Fibroblast of skin of right biceps (primary cell): ENCODE measurements at regions not wholly inside any gene's neighbourhood (a gene's known extent, or its start where the extent isn't known, plus 50 kb on each side); places are given as distances from the start of the nearest gene placed in this dataset.

Experiments
- DNase-seq: peaks from one replicate; pipeline ENCODE4 v3.0.0-alpha.2; 2013

GRCh38 chr13:53885997-53886396 is 857.4 kb downstream of the OLFM4 start:
- no peak for DNase-seq

- no peak for DNase-seq
Measured at GRCh38 chr13:53890696-53891095, 862.1 kb downstream of the OLFM4 start.

- DNase-seq = no peak
Measured at GRCh38 chr13:53901593-53901992, 873.0 kb downstream of the OLFM4 start.

GRCh38 chr13:53907891-53908290 is 879.3 kb downstream of the OLFM4 start:
- no peak for DNase-seq

- DNase-seq = no peak
Measured at GRCh38 chr13:53920916-53921315, 892.3 kb downstream of the OLFM4 start.

- no peak for DNase-seq
Measured at GRCh38 chr13:53921473-53921872, 892.9 kb downstream of the OLFM4 start.

- no peak for DNase-seq
Measured at GRCh38 chr13:53941588-53942190, 913.1 kb downstream of the OLFM4 start.

- no peak for DNase-seq
Measured at GRCh38 chr13:53946500-53946899, 917.9 kb downstream of the OLFM4 start.

GRCh38 chr13:53953183-53953582 is 924.6 kb downstream of the OLFM4 start:
- no peak for DNase-seq
